ENCODE measurements at regions not wholly inside any gene's neighbourhood (a gene's known extent, or its start where the extent isn't known, plus 50 kb on each side); places are given as distances from the start of the nearest gene placed in this dataset.

DNA sequence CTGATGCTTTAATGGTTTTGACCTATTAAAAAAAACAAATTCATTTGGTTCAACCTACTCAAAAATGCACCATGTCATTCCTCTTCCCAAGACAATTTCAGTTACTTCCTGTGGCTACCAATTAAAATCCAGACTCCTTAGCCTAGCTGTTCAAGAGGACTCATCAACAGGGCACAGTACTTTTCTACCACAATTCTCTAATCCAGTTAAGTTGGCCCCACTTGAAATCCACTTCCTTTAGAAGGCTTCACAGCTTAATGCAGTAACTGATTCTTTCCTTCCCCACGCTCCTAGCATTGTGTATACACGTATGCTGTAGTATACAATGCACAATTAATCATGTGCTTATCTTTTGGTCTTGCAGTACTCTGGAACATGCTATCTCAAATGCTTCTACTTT, 129.8 kb downstream of the UGT8 start:
- DNase-seq = no peak

GRCh38 chr4:114729068-114729738, 130.6 kb downstream of the UGT8 start:
- peak in 1 of 2 experiments; percentile 27 for DNase-seq

GRCh38 chr4:114734594-114734993, 136.0 kb downstream of the UGT8 start:
- DNase-seq = no peak

- no peak for DNase-seq
Observed at GRCh38 chr4:114752391-114753165, 154.0 kb downstream of the UGT8 start.

GRCh38 chr4:114754616-114755015, 156.0 kb downstream of the UGT8 start:
- no peak for DNase-seq

- no peak for DNase-seq
Observed at GRCh38 chr4:114758066-114758465, 159.5 kb downstream of the UGT8 start.

DNA sequence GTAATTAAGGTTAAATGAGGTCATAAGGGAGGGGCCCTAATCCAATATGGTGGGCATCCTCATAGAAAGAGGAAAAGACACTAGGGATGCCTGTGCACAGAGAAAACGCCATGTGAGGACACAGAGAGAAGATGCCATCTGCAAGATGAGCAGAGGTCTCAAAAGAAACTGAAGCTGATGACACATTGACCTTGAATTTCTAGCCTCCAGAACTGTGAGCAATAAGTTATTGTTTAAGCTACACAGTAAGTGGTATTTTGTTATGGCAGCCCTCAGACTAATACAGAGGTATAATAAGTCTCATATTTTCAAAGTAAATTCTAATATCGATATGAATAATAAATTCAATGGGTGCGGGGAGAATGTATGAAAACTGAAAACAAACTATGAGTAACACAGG, 169.9 kb downstream of the UGT8 start:
- no peak for DNase-seq

DNA sequence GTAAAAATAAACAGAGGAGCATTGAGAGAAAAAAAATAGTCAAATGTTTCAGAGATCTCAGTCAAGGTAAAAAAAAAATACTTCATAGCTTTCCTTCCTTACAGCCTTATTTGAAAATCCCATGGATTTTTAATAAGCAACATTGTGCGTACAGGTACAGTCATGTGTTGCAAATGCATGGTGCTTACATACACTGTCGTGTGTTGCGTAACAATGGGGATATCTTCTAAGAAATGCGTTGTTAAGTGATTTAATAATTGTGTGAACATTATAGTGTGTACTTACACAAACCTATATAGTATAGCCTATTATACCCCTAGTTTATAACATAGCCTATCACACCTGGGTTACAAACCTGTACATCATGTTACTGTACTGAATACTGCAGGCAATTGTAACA, 172.0 kb downstream of the UGT8 start:
- no peak for DNase-seq

- no peak for DNase-seq
Observed at GRCh38 chr4:114773339-114773738, 174.7 kb downstream of the UGT8 start.
